Kidney (tissue), 13 donors: ENCODE measurements at regions not wholly inside any gene's neighbourhood (a gene's known extent, or its start where the extent isn't known, plus 50 kb on each side); places are given as distances from the start of the nearest gene placed in this dataset.

Source experiments
- DNase-seq, 5 donors: peaks; one replicate each; pipeline ENCODE4 v3.0.0-alpha.2; 2013 to 2020
- FAIRE-seq: peaks from 2 replicates; lab custom pipeline; 2012; peaks lifted over from hg19 to GRCh38; lab: Jason Lieb, UNC
- H3K27ac ChIP-seq, 2 donors: one replicate each; pipeline ENCODE4 v1.7.0; 2013; ENCODE audit warnings: low read depth in 2 of 2, low read length in 2 of 2, inconsistent platforms in 1 of 2
- H3K27me3 ChIP-seq: one replicate; pipeline ENCODE4 v1.7.1; 2013; ENCODE audit warnings: low read length, inconsistent platforms; ENCODE audit not compliant: control insufficient read depth, insufficient read depth
- H3K36me3 ChIP-seq, 3 donors: one replicate each; pipeline versions ENCODE4 v1.7.0 to v1.7.1; 2013; ENCODE audit warnings: low read length in 3 of 3, control low read depth in 1 of 3, inconsistent platforms in 1 of 3; ENCODE audit not compliant: insufficient read depth in 3 of 3, control insufficient read depth in 2 of 3
- H3K4me1 ChIP-seq, 3 donors: one replicate each; pipeline versions ENCODE4 v1.7.0 to v1.7.1; 2013; ENCODE audit warnings: low read length in 3 of 3, inconsistent platforms in 1 of 3, low read depth in 1 of 3; ENCODE audit not compliant: control insufficient read depth in 2 of 3, insufficient read depth in 2 of 3
- H3K4me3 ChIP-seq, 3 donors: one replicate each; pipeline versions ENCODE4 v1.7.0 to v1.8.1; 2013; ENCODE audit warnings: low read length in 3 of 3, control low read depth in 1 of 3, inconsistent platforms in 1 of 3
- H3K9ac ChIP-seq, 3 donors: one replicate each; pipeline versions ENCODE4 v1.7.0 to v1.7.1; 2013; ENCODE audit warnings: low read length in 3 of 3, control low read depth in 1 of 3, inconsistent platforms in 1 of 3
- H3K9me3 ChIP-seq, 3 donors: one replicate each; pipeline versions ENCODE4 v1.7.0 to v1.7.1; 2013; ENCODE audit warnings: low read length in 3 of 3, control low read depth in 1 of 3, inconsistent platforms in 1 of 3; ENCODE audit not compliant: control insufficient read depth in 2 of 3, insufficient read depth in 1 of 3
- intact Hi-C: fragments of 100-400 bp; cut with DNase I; formaldehyde crosslinking; loops from one replicate; pipeline ENCODE4 v1.11.1; 2022
- TF ChIP-seq, protein P1 (sequence below): IDR thresholded peaks from 3 replicates; pipeline ENCODE4 v1.5.1; 2012; ENCODE audit warnings: mild to moderate bottlenecking, moderate library complexity, borderline replicate concordance; ENCODE audit not compliant: insufficient read depth; ENCODE audit errors: extremely low read depth
- donor health status: control.
- donor health status: control.
- donor health status: control.
- donor health status: control.
- donor health status: control.
- donor health status: DM: yes; HTN: yes; CAD: no.
- donor health status: Normal renal cell carcinoma (clear cell type).

DNA sequence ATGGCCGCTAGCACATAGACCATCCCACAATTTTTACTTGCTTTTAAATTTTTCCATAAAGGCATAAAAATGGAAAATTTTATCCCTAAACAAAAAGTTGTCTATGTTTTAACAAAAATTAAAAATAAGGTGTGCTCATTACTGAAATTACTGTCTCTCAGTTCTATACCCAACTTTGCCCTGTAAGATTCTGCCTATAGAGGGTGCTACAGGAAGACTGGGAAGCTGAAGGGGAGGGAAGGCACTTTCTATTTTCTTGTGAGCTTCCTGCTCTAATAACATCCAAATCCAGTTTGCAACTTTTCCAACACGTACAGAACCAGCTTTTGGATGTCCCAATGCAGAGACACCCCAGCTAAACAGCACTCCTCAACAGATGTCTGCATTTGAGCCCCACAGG lies 666.9 kb downstream of the PLCL1 start:
- DNase-seq = no peak
- peaks cover 0 to 4% (median 0%) of the 10 kb centered on the region in 3 donors for H3K9me3 ChIP-seq
- no peaks in the 10 kb centered on the region for H3K4me1 ChIP-seq
- no peaks in the 10 kb centered on the region for H3K27me3 ChIP-seq
- H3K36me3 ChIP-seq = no peaks in the 10 kb centered on the region
- FAIRE-seq = no peak
- TF ChIP-seq, protein P1, sequence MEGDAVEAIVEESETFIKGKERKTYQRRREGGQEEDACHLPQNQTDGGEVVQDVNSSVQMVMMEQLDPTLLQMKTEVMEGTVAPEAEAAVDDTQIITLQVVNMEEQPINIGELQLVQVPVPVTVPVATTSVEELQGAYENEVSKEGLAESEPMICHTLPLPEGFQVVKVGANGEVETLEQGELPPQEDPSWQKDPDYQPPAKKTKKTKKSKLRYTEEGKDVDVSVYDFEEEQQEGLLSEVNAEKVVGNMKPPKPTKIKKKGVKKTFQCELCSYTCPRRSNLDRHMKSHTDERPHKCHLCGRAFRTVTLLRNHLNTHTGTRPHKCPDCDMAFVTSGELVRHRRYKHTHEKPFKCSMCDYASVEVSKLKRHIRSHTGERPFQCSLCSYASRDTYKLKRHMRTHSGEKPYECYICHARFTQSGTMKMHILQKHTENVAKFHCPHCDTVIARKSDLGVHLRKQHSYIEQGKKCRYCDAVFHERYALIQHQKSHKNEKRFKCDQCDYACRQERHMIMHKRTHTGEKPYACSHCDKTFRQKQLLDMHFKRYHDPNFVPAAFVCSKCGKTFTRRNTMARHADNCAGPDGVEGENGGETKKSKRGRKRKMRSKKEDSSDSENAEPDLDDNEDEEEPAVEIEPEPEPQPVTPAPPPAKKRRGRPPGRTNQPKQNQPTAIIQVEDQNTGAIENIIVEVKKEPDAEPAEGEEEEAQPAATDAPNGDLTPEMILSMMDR = peak; percentile 9
- intact Hi-C loops = no loop called here
- H3K27ac ChIP-seq = no peak overlapping the region
- H3K9ac ChIP-seq = no peak overlapping the region
- H3K4me3 ChIP-seq = no peak overlapping the region

DNA sequence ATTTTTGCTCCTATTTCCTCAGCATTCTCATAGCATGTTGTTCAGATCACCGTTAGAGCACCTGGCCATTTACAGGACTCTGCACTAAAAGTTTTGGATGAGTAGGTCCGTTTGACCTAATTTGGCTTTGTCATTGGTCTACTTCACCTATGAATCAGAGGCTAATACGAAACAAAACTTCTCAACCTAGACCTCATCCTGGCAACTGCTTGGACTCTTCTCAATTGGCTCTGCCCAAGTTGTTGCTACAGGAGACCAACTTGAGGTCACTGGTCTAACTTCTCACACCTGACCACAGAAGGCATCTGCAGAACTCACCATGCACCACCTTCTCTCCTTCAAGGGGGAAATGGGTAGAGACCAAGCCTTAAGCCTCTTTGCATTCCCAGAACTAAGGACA lies 663.7 kb downstream of the PLCL1 start:
- TF ChIP-seq, protein P1 = no peak
- intact Hi-C loops = no loop called here
- no peaks in the 10 kb centered on the region for H3K36me3 ChIP-seq
- FAIRE-seq = no peak
- H3K9ac ChIP-seq = no peak overlapping the region
- no peak for DNase-seq
- no peaks in the 10 kb centered on the region for H3K4me1 ChIP-seq
- no peaks in the 10 kb centered on the region for H3K27me3 ChIP-seq
- peaks cover 0 to 4% (median 0%) of the 10 kb centered on the region in 3 donors for H3K9me3 ChIP-seq
- H3K27ac ChIP-seq = no peak overlapping the region
- H3K4me3 ChIP-seq = no peak overlapping the region

DNA sequence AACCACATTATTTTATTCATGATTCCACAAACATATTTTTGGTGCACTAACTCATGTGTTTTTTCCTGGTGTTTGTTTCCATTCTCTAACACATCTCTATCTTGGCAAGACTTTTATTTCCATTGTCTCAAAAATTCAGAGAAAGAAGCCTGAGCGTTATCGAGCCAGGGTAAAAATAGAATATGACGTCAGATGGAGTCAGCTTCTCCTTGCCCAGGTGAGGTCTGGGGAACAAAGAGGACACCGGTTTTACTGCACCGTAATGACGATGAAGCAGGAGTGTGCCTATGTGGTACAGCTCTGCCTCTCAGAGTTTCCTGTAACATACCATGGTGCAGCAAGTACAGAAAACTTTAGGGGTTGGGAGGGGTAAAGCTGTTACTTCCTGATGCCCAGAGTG lies 661.6 kb downstream of the PLCL1 start:
- no peak overlapping the region for H3K9ac ChIP-seq
- FAIRE-seq = no peak

More for the DNA sequence above, 661.6 kb downstream of the PLCL1 start:
- DNase-seq = no peak
- H3K27me3 ChIP-seq = no peaks in the 10 kb centered on the region
- no peak overlapping the region for H3K27ac ChIP-seq
- intact Hi-C loops = no loop called here
- peaks cover 0 to 8% (median 0%) of the 10 kb centered on the region in 3 donors for H3K9me3 ChIP-seq
- H3K4me3 ChIP-seq = no peak overlapping the region
- TF ChIP-seq, protein P1 = no peak
- H3K36me3 ChIP-seq = no peaks in the 10 kb centered on the region
- H3K4me1 ChIP-seq = no peaks in the 10 kb centered on the region
